ENCODE measurements at regions not wholly inside any gene's neighbourhood (a gene's known extent, or its start where the extent isn't known, plus 50 kb on each side); places are given as distances from the start of the nearest gene placed in this dataset.
"Not testable (repeated sequence)": the region's sequence is repeated elsewhere in the genome, so short reads cannot be mapped to it uniquely, and the experiment has no call there.

- not testable (repeated sequence) for H3K4me2 ChIP-seq, H3K27ac ChIP-seq, H4K20me1 ChIP-seq, H3K9me3 ChIP-seq, H3K36me3 ChIP-seq, H3K4me3 ChIP-seq, H3K27me3 ChIP-seq, H3K9ac ChIP-seq
- peaks cover 12% of the 10 kb centered on the region for H3K4me1 ChIP-seq
Observed at GRCh38 chr15:20235728-20236127, 305.9 kb downstream of the GOLGA6L6 start.

GRCh38 chr15:20234006-20234540 is 307.5 kb downstream of the GOLGA6L6 start:
- H3K9ac ChIP-seq, H3K4me1 ChIP-seq, H3K9me3 ChIP-seq, H3K27me3 ChIP-seq, H4K20me1 ChIP-seq, H3K4me2 ChIP-seq, H3K4me3 ChIP-seq, H3K36me3 ChIP-seq, H3K27ac ChIP-seq: not testable (repeated sequence)

DNA sequence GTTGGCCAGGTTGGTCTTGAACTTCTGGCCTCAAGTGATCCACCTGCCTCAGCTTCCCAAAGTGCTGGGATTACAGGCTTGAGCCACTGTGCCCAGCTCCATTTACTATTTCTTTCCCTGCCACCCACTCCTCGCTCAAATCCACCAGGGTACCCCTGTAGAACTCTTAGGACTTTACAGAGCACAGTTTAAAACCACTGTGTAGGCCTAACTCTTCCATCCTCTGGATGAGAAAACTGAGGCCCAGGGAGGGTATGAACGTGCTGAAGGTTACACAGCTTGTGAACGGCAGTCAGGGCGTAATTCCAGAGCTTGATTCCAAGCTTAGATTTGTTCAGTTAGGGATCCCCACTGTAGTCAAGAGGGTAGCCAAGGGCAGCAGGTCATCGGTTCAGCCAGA is 309.1 kb downstream of the GOLGA6L6 start:
- H3K27me3 ChIP-seq, H3K4me2 ChIP-seq, H3K4me3 ChIP-seq, H3K9me3 ChIP-seq, H3K9ac ChIP-seq, H4K20me1 ChIP-seq, H3K4me1 ChIP-seq, H3K36me3 ChIP-seq, H3K27ac ChIP-seq: not testable (repeated sequence)

DNA sequence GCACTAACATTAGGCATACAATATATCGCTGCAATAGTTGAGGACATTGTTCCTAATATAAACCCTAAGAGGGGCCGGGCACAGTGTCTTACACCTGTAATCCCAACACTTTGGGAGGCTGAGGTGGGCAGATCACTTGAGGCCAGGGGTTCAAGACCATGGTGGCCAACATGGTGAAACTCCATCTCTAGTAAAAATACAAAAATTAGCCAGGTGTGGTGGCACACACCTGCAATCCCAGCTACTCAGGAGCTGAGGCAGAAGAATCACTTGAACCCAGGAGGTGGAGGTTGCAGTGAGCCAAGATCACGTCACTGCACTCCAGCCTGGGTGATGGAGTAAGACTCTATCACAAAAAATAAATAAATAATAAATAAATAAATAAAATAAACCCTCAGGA is 310.9 kb downstream of the GOLGA6L6 start:
- not testable (repeated sequence) for H3K4me1 ChIP-seq, H3K4me2 ChIP-seq, H3K36me3 ChIP-seq, H3K9ac ChIP-seq, H3K27me3 ChIP-seq, H3K9me3 ChIP-seq, H3K27ac ChIP-seq, H3K4me3 ChIP-seq, H4K20me1 ChIP-seq

GRCh38 chr15:20228791-20229190 is 312.8 kb downstream of the GOLGA6L6 start:
- H3K27ac ChIP-seq, H3K4me3 ChIP-seq, H3K27me3 ChIP-seq, H3K4me2 ChIP-seq, H4K20me1 ChIP-seq, H3K4me1 ChIP-seq, H3K36me3 ChIP-seq, H3K9me3 ChIP-seq, H3K9ac ChIP-seq: not testable (repeated sequence)

- H3K9me3 ChIP-seq, H4K20me1 ChIP-seq, H3K27ac ChIP-seq, H3K27me3 ChIP-seq, H3K4me3 ChIP-seq, H3K36me3 ChIP-seq, H3K4me1 ChIP-seq, H3K9ac ChIP-seq: not testable (repeated sequence)
- peak overlapping the region; percentile 27 for H3K4me2 ChIP-seq
Observed at GRCh38 chr15:20227119-20227853, 314.3 kb downstream of the GOLGA6L6 start.

GRCh38 chr15:20226531-20226930 is 315.1 kb downstream of the GOLGA6L6 start:
- H3K4me2 ChIP-seq, H3K36me3 ChIP-seq, H3K9ac ChIP-seq, H3K9me3 ChIP-seq, H3K27ac ChIP-seq, H4K20me1 ChIP-seq, H3K4me1 ChIP-seq, H3K4me3 ChIP-seq, H3K27me3 ChIP-seq: not testable (repeated sequence)

GRCh38 chr15:20221063-20221462 is 320.5 kb downstream of the GOLGA6L6 start:
- H3K4me2 ChIP-seq, H3K27ac ChIP-seq, H3K36me3 ChIP-seq, H3K4me3 ChIP-seq, H3K9me3 ChIP-seq, H4K20me1 ChIP-seq, H3K27me3 ChIP-seq, H3K4me1 ChIP-seq, H3K9ac ChIP-seq: not testable (repeated sequence)

GRCh38 chr15:20219171-20219570 is 322.4 kb downstream of the GOLGA6L6 start:
- H3K4me1 ChIP-seq, H3K27me3 ChIP-seq, H4K20me1 ChIP-seq, H3K4me3 ChIP-seq, H3K9me3 ChIP-seq, H3K9ac ChIP-seq, H3K4me2 ChIP-seq, H3K27ac ChIP-seq, H3K36me3 ChIP-seq: not testable (repeated sequence)

DNA sequence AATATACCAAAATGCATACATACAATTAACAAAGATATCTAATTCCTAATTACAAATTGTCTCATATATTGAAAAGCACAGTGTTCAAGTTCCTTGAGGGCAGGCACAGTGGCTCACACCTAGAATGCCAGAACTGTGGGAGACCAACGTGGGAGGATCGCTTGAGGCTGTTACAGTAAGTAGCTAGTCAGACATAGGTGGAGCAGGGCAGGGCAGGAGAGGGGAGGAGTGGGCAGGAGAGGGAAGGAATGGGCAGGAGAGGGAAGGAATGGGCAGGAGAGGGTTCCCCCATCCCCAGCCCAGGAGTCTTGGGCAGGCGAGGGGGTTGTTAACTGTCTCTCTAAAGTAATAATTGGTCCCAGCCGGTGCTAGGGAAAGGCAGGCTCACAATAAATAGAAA is 325.9 kb downstream of the GOLGA6L6 start:
- H3K4me1 ChIP-seq, H3K4me2 ChIP-seq, H3K27ac ChIP-seq, H3K4me3 ChIP-seq, H3K36me3 ChIP-seq, H3K27me3 ChIP-seq, H4K20me1 ChIP-seq, H3K9ac ChIP-seq, H3K9me3 ChIP-seq: not testable (repeated sequence)

- not testable (repeated sequence) for H3K9ac ChIP-seq, H3K9me3 ChIP-seq, H3K4me3 ChIP-seq, H3K4me2 ChIP-seq, H3K4me1 ChIP-seq, H3K27ac ChIP-seq, H3K27me3 ChIP-seq, H3K36me3 ChIP-seq, H4K20me1 ChIP-seq
Observed at GRCh38 chr15:20214101-20214500, 327.5 kb downstream of the GOLGA6L6 start.

GRCh38 chr15:20211508-20211907 is 330.1 kb downstream of the GOLGA6L6 start:
- not testable (repeated sequence) for H3K4me3 ChIP-seq, H3K36me3 ChIP-seq, H4K20me1 ChIP-seq, H3K27ac ChIP-seq, H3K27me3 ChIP-seq, H3K9me3 ChIP-seq, H3K4me2 ChIP-seq, H3K9ac ChIP-seq, H3K4me1 ChIP-seq

- H3K4me1 ChIP-seq, H3K9me3 ChIP-seq, H4K20me1 ChIP-seq, H3K4me3 ChIP-seq, H3K36me3 ChIP-seq, H3K9ac ChIP-seq, H3K27ac ChIP-seq, H3K27me3 ChIP-seq, H3K4me2 ChIP-seq: not testable (repeated sequence)
Observed at GRCh38 chr15:20209973-20210372, 331.6 kb downstream of the GOLGA6L6 start.

DNA sequence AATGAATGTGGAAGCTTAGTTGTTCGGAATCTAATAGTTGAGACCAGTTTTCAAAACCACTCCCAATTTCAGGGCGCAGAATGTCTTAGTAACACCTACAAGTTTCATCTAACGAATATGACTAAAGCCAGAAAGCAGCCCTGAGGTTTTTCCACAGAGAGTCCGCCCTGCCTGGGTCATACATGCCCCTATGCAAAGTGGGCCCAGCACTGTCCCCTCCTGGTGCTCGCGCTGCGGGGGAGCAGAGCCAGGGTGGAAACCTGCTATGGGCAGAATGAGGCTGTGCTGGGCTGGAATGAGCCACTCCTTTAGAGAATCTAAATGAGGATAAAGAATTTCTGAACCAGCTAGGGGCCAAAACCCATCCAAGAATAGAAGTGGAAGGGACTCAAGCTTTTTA is 334.0 kb downstream of the GOLGA6L6 start:
- H3K27ac ChIP-seq, H3K4me3 ChIP-seq, H3K4me1 ChIP-seq, H3K9ac ChIP-seq, H3K4me2 ChIP-seq, H3K27me3 ChIP-seq, H3K36me3 ChIP-seq, H4K20me1 ChIP-seq: not testable (repeated sequence)
- peaks cover 19% of the 10 kb centered on the region for H3K9me3 ChIP-seq

GRCh38 chr15:20207198-20207597 is 334.4 kb downstream of the GOLGA6L6 start:
- not testable (repeated sequence) for H4K20me1 ChIP-seq, H3K4me3 ChIP-seq, H3K27ac ChIP-seq, H3K27me3 ChIP-seq, H3K36me3 ChIP-seq, H3K4me1 ChIP-seq, H3K9ac ChIP-seq, H3K4me2 ChIP-seq
- peaks cover 19% of the 10 kb centered on the region for H3K9me3 ChIP-seq
